ENCODE measurements at regions not wholly inside any gene's neighbourhood (a gene's known extent, or its start where the extent isn't known, plus 50 kb on each side); places are given as distances from the start of the nearest gene placed in this dataset.
"Not testable (repeated sequence)": the region's sequence is repeated elsewhere in the genome, so short reads cannot be mapped to it uniquely, and the experiment has no call there.

DNA sequence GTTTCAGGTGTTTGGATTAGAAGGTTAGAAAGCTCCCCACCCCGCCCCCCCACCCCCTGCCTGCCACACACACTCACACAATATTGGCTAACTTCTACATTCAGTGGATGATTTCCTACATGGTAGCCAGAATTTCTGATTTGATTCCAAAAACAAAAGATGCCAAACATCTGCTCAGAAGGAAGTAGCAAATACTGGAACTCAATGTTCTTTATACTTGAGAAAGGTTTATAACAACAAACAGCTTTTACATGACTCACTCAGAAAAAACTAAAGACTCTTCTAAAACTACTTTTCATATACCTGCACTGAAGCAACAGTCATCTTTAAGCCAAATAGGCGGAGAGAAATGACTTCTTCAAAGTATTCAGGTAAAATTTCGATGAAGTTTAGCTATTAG is 750.5 kb upstream of the POU3F4 start:
- TF ChIP-seq, protein P1, sequence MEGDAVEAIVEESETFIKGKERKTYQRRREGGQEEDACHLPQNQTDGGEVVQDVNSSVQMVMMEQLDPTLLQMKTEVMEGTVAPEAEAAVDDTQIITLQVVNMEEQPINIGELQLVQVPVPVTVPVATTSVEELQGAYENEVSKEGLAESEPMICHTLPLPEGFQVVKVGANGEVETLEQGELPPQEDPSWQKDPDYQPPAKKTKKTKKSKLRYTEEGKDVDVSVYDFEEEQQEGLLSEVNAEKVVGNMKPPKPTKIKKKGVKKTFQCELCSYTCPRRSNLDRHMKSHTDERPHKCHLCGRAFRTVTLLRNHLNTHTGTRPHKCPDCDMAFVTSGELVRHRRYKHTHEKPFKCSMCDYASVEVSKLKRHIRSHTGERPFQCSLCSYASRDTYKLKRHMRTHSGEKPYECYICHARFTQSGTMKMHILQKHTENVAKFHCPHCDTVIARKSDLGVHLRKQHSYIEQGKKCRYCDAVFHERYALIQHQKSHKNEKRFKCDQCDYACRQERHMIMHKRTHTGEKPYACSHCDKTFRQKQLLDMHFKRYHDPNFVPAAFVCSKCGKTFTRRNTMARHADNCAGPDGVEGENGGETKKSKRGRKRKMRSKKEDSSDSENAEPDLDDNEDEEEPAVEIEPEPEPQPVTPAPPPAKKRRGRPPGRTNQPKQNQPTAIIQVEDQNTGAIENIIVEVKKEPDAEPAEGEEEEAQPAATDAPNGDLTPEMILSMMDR (IDR thresholded peaks at IDR 0.05; ENCODE audit: low read depth, low read length, missing control alignments), result no peak

DNA sequence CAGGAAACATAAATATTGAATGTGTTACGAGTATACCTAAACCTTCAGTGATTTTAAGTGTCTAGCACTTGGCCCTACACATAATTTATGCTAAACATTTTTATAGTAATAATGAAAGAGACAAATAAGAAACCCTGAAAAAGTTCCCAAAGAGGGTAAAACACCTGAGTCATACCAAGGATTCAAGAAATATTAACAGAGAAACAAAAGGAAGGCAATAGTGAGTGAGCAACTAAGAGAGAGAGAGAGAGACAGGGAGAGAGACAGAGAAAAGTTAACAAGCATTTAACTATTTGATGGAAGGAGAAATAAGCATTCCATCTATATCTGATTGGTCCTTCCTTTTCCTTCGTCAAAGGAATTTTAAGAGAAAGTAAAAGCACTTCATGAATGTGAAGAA is 743.6 kb upstream of the POU3F4 start:
- Histone ChIP-seq H3K27me3 (replicated peaks) (no peaks in the 10 kb centered on the region), H3K27ac (no peak overlapping the region), H3K36me3 (replicated peaks) (no peaks in the 10 kb centered on the region), H3K4me3 (ENCODE audit: low read depth, low read length) (no peak overlapping the region)
- in situ Hi-C loops (cut with HindIII; ENCODE audit: low pct_ligation_motif_present, low sequenced_read_pairs), result no loop called here
- TF ChIP-seq, protein P1 (IDR thresholded peaks at IDR 0.05; ENCODE audit: low read depth, low read length, missing control alignments), result no peak
- DNase-seq, result no peak

More for the DNA sequence above, 750.5 kb upstream of the POU3F4 start:
- in situ Hi-C loops (cut with HindIII; ENCODE audit: low pct_ligation_motif_present, low sequenced_read_pairs), result no loop called here
- DNase-seq, result no peak
- Histone ChIP-seq H3K27ac (no peak overlapping the region), H3K36me3 (replicated peaks) (no peaks in the 10 kb centered on the region), H3K27me3 (replicated peaks) (no peaks in the 10 kb centered on the region), H3K4me3 (ENCODE audit: low read depth, low read length) (no peak overlapping the region)

DNA sequence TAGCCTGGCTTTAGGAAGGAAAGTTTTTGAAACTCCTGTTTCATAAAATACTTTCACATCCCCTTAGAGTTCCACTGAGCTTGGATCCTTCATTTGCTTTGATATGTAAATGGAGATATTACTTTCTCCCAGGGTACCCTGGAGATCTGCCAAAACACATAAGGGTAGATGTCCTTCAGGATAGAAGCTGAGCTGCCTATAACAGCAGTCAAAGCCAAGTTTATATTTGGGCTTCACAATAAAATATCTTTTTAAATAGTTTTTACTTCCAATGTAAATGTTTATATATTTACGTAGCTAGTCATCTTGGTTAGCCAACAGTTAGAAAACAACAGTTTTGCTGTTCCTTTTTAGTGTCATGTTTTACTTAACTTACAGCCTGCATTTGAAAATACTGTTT is 742.3 kb upstream of the POU3F4 start:
- in situ Hi-C loops (cut with HindIII; ENCODE audit: low pct_ligation_motif_present, low sequenced_read_pairs), result no loop called here

DNA sequence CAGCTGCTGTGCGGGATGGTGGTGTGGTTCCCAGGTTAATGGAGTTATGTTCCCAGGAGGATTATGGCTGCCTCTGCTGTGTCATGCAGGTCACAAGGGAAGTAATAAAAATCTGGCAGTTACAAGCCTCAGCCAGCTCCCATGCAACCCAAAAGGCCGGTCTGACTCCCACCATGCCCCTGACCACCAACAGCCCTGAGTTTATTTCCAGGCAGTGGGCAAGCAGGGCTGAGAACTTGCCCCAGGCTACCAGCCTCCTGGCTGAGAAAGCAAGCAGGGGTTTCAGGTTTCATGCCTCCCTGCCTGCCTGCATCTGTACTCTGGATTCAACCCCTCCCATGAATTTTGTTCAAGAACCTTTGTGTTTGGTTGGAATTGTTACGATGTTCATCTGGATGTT is 732.7 kb upstream of the POU3F4 start:
- no peak overlapping the region for H3K4me3 ChIP-seq (ENCODE audit: low read depth, low read length)
- DNase-seq, result no peak
- no peaks in the 10 kb centered on the region for H3K27me3 ChIP-seq (replicated peaks)
- H3K36me3 ChIP-seq (replicated peaks), result no peaks in the 10 kb centered on the region
- TF ChIP-seq, protein P1 (IDR thresholded peaks at IDR 0.05; ENCODE audit: low read depth, low read length, missing control alignments), result no peak
- in situ Hi-C loops (cut with HindIII; ENCODE audit: low pct_ligation_motif_present, low sequenced_read_pairs), result no loop called here
- no peak overlapping the region for H3K27ac ChIP-seq

More for the DNA sequence above, 742.3 kb upstream of the POU3F4 start:
- no peak for DNase-seq
- TF ChIP-seq, protein P1 (IDR thresholded peaks at IDR 0.05; ENCODE audit: low read depth, low read length, missing control alignments), result no peak
- Histone ChIP-seq H3K27ac (no peak overlapping the region), H3K36me3 (replicated peaks) (no peaks in the 10 kb centered on the region), H3K4me3 (ENCODE audit: low read depth, low read length) (no peak overlapping the region), H3K27me3 (replicated peaks) (no peaks in the 10 kb centered on the region)

DNA sequence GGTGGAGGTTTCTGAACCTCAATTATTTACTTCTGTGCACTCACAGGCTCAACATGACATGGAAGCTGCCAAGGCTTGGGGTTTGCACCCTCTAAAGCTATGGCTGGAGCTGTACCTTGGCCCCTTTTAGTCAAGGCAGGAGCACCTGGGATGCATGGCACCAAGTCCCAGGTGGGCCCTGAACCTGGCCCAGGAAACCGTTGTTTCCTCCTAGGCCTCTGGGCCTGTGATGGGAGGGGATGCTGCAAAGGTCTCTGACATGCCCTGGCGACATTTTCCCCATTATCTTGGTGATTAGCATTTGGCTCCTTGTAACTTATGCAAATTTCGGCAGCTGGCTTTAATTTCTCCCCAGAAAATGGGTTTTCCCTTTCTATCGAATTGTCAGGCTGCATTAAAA is 726.1 kb upstream of the POU3F4 start:
- Histone ChIP-seq H3K4me3 (ENCODE audit: low read depth, low read length) (no peak overlapping the region), H3K27me3 (replicated peaks) (no peaks in the 10 kb centered on the region), H3K36me3 (replicated peaks) (no peaks in the 10 kb centered on the region), H3K27ac (no peak overlapping the region)
- DNase-seq, result no peak
- in situ Hi-C loops (cut with HindIII; ENCODE audit: low pct_ligation_motif_present, low sequenced_read_pairs), result no loop called here
- TF ChIP-seq, protein P1 (IDR thresholded peaks at IDR 0.05; ENCODE audit: low read depth, low read length, missing control alignments), result no peak

DNA sequence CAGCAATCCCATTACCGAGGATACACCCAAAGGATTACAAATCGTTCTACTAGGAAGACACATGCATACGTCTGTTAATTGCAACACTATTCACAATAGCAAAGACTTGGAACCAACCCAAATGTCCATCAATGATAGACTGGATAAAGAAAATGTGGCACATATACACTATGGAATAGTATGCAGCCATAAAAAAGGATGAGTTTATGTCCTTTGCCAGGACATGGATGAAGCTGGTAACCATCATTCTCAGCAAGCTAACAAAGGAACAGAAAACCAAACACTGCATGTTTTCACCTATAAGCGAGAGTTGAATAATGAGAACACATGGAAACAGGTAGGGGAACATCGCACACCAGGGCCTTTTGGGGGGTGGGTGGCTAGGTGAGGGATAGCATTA is 695.2 kb upstream of the POU3F4 start:
- in situ Hi-C loops (cut with HindIII; ENCODE audit: low pct_ligation_motif_present, low sequenced_read_pairs); DNase-seq; H3K27me3 ChIP-seq (replicated peaks); H3K36me3 ChIP-seq (replicated peaks); H3K4me3 ChIP-seq (ENCODE audit: low read depth, low read length); H3K27ac ChIP-seq: not testable (repeated sequence)

Data from brain microvascular endothelial cell (primary cell).